CD4-positive, alpha-beta T cell treated with Interleukin-4 for 1 hour (primary cell): ENCODE measurements at regions not wholly inside any gene's neighbourhood (a gene's known extent, or its start where the extent isn't known, plus 50 kb on each side); places are given as distances from the start of the nearest gene placed in this dataset.

ENCODE experiments used
- DNase-seq, 2 donors: peaks; one replicate each; pipeline ENCODE4 v3.0.0-alpha.2; 2020 to 2022

DNA sequence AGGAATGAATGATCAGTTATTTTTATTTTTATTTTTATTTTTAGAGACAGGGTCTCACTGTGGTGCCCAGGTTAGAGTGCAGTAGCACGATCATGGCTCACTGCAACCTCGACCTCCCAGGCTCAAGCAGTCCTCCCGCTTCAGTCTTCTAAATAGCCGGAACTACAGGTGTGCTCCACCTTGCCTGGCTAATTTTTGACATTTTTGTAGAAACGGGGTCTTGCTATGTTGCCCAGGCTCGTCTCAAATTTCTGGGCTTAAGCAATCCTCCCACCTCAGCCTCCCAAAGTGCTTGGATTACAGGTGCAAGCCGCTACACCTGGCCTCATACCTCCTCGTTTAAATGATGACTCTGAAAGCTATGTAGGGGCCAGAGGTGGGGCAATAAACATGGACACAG lies 706.0 kb downstream of the MED13L start:
- DNase-seq, result no peak

DNA sequence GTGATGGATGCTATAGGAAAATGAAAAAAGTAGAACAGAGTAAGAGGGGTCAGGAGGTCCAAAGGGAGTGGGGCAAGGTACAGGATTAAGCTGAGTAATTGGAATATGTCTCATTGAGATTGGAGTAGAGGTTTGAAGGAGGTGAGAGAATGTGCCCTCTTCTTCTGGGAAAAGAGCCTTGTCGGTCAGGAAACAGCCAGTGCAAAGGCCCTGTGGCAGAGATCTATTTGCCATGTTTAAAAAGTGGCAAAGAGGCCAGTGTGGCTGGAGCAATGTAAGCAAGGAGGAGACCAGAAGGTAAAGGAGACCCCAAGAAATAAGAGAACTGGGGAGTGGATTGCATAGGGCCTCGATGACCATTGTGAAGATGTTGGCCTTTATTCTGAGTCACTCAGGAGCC lies 706.5 kb downstream of the MED13L start:
- no peak for DNase-seq

DNA sequence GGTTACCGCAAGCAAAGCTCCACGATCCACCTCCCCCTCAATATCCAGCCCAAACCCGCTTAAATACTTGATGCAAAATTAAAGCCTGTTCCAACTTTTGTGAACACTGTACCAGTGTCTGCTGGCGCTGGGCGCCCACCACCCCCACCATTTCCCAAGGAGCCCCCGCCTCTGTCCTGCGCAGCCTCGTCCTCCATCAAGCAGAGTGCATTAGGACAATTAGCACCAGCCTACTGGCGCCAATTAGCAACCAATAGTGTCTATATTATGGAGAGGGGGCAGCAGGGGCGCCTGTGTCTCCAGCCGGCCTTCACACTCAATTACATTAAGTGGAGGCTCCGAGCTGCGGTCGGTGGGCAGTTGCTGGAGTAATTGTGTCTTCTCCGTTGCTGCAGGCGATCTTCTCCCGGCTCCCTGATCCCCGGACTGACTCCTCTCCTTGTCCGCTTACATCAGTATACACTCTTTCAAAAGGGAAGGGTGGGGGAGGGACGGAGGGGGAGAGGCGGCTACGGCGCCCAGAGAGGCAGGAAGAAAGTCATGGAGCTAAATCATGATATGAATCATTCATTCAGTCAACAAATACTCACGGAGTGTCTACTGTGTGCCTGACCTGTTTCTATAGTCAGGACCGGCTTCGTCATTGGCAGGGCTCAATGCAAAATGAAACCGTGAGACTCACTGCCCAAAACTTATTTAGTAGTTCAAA lies 707.3 kb downstream of the MED13L start:
- DNase-seq, result no peak

DNA sequence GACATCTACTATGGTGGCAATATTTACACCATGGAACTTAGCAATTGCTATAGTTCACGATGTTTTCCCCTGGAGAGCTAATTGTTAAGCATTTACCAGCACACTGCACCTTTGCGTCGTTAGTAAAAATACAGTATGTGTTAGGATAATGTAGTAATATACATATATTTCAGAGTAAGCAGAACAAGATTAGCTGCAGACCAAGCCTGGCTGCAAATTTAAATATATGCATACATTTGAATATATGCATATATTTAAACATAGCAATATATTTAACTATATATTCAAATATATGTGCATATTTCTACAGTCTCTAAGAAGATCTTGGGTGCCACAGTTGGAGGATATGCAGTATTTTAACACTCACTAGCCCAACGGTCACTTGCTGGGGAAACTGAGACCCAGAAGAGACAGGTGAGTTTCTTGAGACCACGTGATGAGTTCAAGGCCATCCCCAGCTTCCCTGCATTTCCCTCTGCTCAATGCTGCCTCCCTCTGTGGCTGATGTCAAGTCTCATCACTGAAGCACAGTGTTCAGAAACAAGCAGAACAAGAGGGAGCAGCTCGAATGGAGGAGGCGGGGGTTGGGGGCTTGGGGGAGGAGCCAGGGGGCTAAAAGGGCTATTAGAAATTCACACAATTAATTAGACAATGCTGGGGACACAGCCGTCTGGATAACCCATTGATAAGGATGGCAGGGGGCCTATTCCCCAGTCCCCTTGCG lies 708.0 kb downstream of the MED13L start:
- no peak for DNase-seq

DNA sequence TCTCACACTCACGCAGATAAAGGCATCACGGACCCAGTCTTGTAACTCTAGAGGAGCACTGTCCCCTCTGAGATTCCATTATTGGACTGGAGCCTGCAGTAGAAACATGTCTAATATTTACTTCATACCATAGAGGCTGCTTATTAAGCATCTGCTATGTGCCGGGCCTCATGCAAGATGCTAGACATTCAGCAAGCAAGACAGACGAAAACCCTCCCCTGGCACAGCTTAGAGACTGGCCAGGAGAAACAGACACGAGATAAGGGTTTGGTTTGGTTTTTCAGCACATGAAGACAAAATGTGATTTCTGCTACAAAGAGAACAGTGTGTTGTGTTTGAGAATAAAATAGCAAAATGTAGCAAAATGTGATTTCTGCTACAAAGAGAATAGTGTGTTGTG lies 719.2 kb downstream of the MED13L start:
- DNase-seq, result no peak

DNA sequence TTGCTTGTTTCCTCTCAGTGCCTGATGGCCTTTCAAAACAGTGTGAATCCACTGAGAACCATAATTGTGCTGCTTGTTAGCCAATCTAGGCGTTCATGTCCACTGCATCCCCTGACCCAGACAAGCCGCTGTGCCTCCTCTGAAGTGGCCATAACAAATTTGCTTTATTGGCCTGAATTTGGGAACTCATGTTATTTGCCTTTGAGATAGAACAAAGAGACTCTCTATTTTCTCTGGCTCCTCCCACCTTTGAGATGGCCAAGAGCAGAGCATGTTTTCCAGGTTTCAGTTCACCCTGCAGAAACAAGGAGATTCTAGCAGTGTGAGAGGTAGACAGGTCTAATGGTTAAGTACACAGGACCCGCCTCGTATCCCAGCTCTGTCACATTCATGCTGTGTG lies 723.9 kb downstream of the MED13L start:
- DNase-seq, result no peak

DNA sequence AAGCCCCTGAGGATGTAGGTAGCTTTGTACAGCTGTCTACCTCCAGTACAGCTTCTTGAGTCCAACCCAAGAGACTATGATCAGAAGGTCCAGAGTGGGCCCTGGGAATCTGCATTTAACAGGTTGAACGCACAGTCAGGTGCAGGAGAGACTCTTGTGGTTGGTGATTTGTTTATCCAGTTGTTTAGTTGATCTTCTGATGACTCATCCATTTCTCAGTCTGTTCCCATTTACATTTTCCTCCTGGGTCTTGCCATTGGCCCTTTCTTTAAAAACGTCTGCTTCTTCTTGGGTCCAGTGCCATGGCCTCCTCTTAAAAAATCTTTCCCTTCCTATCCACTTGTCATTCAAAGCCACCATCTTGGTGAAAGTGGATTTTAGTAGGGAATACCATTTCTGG lies 734.2 kb downstream of the MED13L start:
- DNase-seq, result no peak

DNA sequence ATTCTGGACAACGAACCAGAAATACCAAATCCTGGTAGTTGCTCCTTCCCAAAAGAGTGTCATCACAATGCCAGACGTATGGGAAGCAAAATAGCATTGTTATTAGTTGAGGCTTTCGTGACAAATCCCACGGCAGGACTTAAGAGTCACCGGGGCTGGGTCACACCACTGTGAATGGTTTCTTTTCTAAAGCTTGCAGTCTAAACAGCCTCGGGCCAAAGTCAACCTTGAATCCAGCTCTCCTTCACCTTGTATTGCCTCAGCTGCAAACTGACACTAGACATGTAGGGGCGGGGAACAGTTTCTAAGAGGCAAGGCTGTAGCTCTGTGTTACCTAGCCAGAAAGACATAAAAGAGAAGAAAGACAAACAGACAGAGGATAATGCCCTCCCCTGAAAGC lies 734.8 kb downstream of the MED13L start:
- DNase-seq, result no peak

DNA sequence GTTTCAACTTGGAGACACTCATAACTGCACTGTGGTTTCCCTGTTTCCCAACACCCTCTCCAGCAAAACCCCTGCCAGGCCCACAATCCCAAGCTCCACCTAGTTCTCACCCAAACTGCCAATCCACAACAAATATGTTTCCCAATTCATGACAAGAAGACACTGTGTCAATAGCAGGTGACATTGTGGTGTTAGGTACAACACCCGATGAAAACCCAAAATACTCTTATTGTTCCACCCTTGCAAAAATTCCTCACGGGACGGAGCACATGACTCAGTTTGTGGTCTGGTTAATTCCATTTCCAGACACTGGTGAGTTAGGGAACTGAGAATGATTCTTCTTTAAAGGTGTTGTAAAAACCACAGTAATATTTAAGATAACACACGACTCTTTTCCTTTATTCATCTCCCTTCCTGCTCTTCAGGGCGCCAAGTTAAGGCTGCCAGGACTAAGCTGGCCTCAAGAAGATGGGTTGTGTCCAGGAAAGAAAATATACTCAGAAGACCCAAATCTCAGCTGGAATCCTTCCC lies 735.5 kb downstream of the MED13L start:
- DNase-seq, result no peak

DNA sequence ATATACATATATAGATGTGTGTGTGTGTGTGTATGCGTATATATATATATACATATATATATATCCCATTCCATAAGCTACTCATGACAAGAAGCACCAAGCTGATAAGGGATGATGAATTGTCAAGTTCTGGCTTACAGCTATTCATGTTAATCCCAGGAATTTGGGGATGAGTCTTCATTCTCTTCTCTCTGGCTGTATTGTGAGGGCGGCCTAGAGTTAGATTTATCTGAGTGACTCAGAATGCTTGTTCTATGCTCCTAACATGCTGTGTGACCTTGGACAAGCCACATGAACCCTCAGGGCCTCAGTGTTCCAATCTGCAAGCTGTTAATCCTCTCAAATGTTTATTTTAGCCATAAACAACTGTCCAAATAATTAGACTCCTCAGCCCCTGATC lies 749.0 kb downstream of the MED13L start:
- no peak for DNase-seq

DNA sequence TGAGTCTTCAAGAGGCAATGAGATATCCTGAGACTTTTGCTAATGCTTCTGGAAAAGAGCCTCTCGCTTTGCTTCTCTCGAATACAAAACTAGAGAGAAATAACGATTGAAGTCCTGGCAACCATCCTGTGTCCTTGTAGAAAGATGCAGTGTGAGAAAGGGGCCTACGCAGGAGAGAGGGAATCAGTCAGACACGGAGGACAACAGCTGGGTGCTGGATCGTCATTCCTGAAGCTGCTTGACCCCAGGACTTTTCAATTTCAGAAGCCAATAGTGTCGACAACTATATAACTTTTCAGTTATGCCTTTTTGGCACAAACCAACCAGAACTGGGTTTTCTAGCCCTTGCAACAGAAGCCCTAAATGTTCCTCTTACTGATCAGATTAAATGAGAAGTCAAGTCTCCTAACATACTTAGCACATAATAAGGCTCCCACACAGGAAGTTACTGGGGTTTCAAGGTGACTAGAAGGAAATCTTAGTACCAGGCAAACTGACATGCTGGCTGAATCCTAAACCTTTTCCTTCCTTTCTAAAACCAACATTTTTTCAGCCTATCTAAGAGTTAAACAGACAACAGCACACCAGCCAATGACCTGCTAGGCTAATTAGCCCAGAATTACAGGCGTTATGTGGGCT lies 755.6 kb downstream of the MED13L start:
- DNase-seq, result no peak

DNA sequence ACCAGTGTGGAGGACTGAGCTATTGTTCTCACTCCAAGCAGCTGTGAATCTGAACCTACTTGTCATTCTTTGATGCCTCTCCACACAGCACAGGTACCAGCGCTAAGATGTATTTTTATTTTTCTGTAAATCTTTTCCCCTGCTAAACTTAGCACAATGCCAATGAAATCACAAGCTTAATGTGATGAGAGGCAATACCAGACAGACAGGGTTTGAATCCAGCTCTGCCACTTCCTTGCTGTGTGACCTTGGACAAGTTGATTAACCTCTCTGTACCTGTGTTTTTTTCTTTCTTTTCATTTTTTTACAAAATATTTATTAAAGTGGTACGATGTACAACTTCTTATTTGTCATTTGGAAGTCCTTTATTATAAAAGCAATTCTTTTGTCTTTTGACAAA lies 757.6 kb downstream of the MED13L start:
- DNase-seq, result no peak

DNA sequence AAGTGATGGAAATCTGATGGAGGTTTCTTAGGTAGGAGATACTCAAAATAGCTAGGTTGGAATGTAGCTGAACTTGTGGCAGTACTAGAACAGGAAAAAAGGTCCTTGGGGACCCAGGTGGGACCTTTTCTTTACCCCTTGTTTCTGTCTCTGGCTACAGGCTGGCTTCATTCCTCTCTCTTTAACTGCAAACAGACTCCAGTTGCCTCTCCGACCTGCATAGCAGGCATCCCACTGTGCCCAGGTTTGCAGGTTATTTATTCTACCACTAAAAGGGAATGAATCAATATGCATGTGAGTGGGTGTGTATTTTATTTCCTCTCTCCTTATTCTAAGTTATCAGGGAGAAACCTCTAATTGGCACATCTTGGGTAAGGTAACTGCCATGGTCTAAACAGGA lies 758.1 kb downstream of the MED13L start:
- DNase-seq, result no peak

DNA sequence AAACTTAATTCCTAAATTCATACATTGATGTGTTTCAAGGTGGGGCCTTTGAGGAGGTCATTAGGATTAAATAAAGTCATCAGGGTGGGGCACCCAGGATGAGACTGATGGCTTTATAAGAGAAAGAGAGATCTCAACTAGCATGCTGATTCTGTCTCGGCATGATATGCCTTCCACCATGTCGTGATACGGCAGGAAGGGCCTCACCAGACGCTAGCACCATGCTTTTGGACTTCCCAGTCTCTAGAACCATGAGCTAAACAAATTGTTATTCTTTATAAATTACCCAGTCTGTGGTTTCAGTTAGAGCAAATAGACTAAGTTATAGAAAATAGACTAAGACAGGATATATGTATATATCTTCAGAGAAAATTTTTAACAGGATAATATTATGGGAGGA lies 759.6 kb downstream of the MED13L start:
- no peak for DNase-seq

DNA sequence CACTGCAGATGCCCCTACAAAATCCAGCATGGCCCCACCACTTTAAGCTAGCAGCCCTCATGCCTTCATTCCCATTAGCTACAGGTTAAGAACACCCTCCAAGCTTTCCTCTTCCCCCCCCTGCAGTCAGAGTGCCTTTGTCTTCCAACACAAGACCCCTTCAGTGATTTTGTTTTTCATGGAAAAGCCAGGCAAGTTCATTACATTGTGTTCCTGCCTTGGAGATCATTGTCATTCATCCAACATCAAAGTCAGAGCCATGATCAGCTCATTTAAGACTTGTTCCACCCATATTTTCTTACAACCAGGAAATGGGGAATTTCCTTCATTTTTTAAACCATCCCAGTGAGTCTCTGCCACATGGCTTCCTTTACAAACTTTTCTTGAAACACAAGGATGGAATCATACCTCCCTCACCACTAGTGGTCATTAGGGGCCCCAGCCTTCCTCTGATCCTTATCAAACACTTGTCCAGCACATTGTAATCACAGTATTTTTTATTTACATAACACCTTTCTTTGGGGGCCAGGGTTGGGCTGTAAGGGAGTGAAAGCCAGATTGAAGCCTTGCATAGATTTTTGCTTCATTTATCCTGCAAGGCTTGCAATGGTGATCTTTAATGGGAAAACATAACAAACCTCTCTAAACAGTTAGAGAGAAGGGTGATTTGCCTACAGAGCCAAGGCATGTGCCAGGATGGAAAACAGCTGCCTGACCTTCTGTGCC lies 765.3 kb downstream of the MED13L start:
- no peak for DNase-seq

DNA sequence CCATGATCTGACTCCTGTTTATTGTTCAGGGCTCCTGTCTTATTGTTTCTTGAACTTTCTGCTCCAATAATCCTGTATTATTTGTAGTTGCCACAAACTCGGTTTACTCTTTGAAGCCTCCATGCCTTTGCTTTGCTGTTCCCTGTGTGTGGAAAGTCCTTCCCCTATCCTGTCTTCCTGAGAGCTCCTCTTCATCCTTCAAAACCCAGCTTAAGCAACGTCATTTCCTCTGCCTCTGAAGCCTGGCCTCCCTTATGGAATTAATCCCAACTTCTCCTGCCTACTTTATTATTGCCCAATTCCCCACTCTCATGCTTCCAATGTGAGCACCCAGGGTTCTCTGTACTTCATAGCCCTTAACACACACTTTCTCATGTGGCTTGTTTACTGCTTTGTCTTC lies 766.2 kb downstream of the MED13L start:
- DNase-seq, result no peak

DNA sequence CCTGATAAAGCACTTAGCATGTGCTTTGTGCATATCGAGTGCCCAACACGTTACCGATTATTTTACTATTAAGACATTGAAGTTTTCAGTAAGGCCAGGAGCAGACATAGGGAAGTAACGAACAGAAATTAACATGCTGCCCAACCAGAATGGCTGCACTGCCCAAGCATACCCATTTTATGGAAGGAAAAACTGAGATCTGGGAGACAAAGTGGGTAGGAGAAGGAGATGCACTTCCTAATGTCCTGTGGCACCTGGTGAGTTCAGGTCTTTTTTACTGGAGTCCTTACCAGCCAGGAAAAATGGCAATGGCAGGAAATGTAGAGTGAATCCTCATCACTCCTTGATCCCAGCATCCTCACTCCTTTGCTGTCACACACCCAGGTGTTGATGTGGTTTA lies 768.5 kb downstream of the MED13L start:
- DNase-seq, result no peak

DNA sequence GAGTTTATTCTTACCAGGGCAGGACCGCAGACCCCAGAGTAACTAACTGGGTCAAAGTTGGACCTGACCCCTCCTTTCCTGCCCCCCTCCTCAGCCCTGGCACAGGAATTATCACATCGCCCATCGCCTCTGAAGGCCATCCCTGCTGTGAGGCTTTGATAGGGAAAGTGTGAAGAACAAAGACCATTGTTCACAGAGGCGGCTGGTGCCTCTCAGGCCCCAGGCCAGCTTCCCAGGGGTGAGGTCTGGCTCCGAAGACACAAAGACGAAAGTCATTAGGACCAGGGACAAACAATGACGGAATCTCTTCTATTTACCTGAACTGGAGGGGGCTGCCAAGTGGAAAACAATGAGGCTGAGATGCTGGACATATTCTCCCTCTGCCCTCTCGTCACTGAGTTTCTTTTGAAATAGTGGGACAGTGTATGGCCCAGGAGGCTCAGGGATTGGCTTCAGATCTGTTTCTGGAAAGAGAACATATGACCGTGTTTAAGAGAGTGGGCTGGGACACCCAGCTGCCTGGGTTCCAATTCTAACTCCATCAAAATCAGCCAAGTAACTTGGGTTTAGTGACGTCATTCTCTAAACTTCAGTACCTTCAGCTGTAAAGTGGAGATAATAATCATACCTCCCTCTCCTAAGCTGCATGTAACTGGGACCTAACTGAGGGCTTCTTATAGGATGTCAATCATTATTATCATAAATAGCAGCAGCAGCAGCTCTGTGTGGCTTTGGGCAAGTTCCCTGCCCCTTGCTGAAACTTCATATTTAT lies 769.4 kb downstream of the MED13L start:
- no peak for DNase-seq

DNA sequence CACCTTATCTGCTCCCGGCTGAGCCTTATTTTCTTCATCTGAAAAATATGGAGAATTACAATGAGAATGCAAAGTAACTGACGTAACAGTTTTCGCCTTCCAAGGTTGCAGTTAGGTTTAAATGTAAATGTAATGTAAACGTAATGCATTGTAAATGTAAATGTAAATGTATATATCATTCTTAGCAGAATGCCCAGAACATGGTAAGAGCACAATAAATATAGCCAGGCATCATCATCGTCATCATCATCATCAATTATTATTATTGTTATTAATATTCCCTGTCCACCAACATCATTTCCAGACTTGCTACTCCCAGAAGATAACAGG lies 770.0 kb downstream of the MED13L start:
- no peak for DNase-seq

DNA sequence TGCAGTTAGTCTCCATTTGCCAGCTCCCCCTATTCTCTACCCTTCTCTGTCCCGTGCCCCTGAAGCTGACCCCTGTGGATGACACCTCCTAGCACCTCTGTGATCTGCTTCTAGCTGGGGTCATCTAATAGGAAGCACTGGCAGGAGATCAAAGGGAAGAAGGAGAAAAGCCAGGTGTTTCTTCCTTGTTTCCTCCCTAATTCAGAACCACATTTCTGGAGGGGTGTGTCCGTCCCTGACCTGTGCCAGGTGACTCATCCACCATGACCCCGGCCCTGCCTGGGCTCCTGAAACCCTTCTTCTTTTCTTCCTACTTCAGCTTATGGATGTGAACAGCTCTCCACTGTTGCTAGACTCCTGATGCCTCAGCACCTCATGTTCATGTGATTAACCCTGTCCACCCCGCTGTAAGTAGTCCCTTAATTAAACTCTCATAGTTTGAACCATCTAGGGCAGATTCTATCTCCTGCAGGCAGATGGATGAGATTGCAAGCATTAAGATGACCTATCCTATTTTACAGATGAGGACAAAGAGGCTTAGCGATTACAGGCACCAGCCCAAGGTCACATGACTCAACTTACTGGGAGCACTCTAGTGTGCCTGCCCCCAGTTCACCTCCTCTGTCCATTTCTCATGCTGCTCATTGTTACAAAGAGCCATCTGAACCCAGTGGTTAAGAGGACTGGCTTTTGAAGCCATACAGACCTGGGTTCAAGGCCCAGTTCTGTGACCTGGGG lies 770.5 kb downstream of the MED13L start:
- no peak for DNase-seq

DNA sequence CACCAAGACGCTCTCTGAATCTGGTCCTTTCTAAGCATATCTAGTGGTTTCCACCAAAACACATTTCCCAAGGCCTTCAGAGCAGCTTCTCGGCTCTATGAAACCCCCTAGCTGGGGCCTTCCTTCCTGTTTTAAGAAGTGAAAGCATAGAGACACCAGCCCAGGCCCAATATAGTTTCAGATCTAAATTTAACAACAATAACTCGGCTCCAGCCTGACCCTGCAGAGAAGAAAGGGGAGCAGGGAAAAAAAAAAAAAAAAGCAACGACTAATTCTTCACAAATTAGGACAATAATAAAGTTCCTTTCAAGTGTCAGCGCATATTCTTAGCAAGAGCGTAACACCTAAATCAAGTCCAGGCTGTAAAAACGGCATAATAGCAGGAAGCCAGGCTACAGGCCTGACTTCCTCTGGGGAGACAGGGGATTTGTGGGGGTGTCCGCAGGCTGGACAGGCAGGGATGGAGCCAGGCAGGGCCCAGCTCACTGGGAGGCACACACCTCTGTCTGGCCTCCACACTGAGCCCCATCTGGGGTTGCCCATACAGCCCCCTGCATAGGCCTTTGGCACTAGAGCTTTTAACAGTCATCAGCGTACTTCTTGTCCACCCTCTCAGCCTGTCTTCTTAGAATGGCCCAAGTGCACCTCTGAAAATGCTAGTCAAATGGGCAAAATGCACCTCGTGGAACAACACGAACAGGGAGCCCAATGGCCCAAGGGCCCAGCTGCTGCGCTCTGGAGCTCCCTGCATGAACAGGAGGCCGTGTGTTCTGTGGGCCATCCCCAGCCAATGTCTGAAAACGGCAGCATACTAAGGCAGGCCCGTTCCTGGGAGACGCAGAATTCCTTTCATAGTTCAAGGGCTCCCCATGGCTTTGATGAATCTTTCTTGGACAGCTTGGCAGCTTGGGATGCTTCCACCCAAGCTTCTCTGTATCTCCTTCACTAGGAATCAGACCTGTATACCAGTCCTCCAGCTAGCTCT lies 772.9 kb downstream of the MED13L start:
- DNase-seq, result no peak
